HEK293 (cell line): ENCODE measurements at regions not wholly inside any gene's neighbourhood (a gene's known extent, or its start where the extent isn't known, plus 50 kb on each side); places are given as distances from the start of the nearest gene placed in this dataset.

Experiments
- CTCF ChIA-PET: fragments of 350-600 bp; formaldehyde crosslinking; extraction: SDS; loops from one replicate; lab custom pipeline; 2021; ENCODE audit warnings: antibody characterized with exemption; lab: Yijun Ruan, JAX
- POLR2A ChIA-PET: fragments of 300-600 bp; formaldehyde crosslinking; extraction: SDS; loops from one replicate; lab custom pipeline; 2020; ENCODE audit warnings: antibody characterized with exemption, inconsistent platforms; lab: Yijun Ruan, JAX
- H3K27ac ChIP-seq: fragments of 200-500 bp; sonication (Bioruptor generic); 2 replicates; pipeline ENCODE4 v1.5.1; 2014; ENCODE audit warnings: low read depth, low read length, control low read depth, inconsistent platforms; ENCODE audit errors: extremely low read depth
- H3K36me3 ChIP-seq, 2 experiments: fragments of 200-500 bp in 1 of 2; sonication (Bioruptor generic) in 1 of 2; 1 replicate in 1 of 2; 2 replicates in 1 of 2; pipeline ENCODE4 v1.5.1; 2014 to 2017; ENCODE audit warnings: inconsistent platforms in 2 of 2, low read length in 2 of 2; ENCODE audit not compliant: control insufficient read depth in 2 of 2, insufficient read depth in 1 of 2
- H3K4me1 ChIP-seq: fragments of 200-500 bp; sonication (Bioruptor generic); 2 replicates; pipeline ENCODE4 v1.5.1; 2014; ENCODE audit warnings: mild to moderate bottlenecking, low read length, inconsistent platforms; ENCODE audit not compliant: control insufficient read depth, insufficient read depth
- H3K4me3 ChIP-seq: 2 replicates; pipeline ENCODE4 v1.5.1; 2011; ENCODE audit warnings: low read depth, mild to moderate bottlenecking, control low read depth, low read length, moderate library complexity
- H3K9me3 ChIP-seq: fragments of 200-500 bp; sonication (Bioruptor generic); 2 replicates; pipeline ENCODE4 v1.5.1; 2014; ENCODE audit warnings: low read depth, low read length, inconsistent platforms; ENCODE audit not compliant: control insufficient read depth, insufficient read depth
- HOXD13 ChIP-seq: sonication (generic); formaldehyde crosslinking; IDR thresholded peaks from 2 replicates; pipeline ENCODE4 v1.8.0; 2022; ENCODE audit warnings: missing genetic modification reagents, borderline replicate concordance
- RBAK ChIP-seq: fragments of 450-650 bp; formaldehyde crosslinking; IDR thresholded peaks from 2 replicates; pipeline ENCODE4 v1.5.1; 2016; ENCODE audit warnings: missing biosample characterization, missing genetic modification characterization
- REST ChIP-seq: fragments of 450-650 bp; formaldehyde crosslinking; IDR thresholded peaks from 2 replicates; pipeline ENCODE4 v1.5.1; 2016; ENCODE audit warnings: missing biosample characterization, missing genetic modification characterization
- SALL2 ChIP-seq: fragments of 450-650 bp; formaldehyde crosslinking; IDR thresholded peaks from 2 replicates; pipeline ENCODE4 v1.5.0; 2017; ENCODE audit warnings: missing biosample characterization, mild to moderate bottlenecking, missing genetic modification characterization, borderline replicate concordance
- WT1 ChIP-seq: fragments of 450-650 bp; formaldehyde crosslinking; IDR thresholded peaks from 2 replicates; pipeline ENCODE4 v1.5.1; 2016; ENCODE audit warnings: missing biosample characterization, missing genetic modification characterization
- ZBTB11 ChIP-seq: fragments of 450-650 bp; formaldehyde crosslinking; conservative IDR thresholded peaks from 2 replicates; pipeline ENCODE4 v1.5.1; 2016; ENCODE audit warnings: low read depth, missing biosample characterization, missing genetic modification characterization
- ZBTB49 ChIP-seq: fragments of 450-650 bp; formaldehyde crosslinking; IDR thresholded peaks from 2 replicates; pipeline ENCODE4 v1.5.1; 2016; ENCODE audit warnings: missing biosample characterization, missing genetic modification characterization, low read depth
- ZFP69B ChIP-seq: fragments of 450-650 bp; formaldehyde crosslinking; IDR thresholded peaks from 2 replicates; pipeline ENCODE4 v1.5.1; 2016; ENCODE audit warnings: missing biosample characterization, missing genetic modification characterization
- ZNF132 ChIP-seq: fragments of 450-650 bp; formaldehyde crosslinking; IDR thresholded peaks from 2 replicates; pipeline ENCODE4 v1.5.1; 2017; ENCODE audit warnings: missing biosample characterization, missing genetic modification characterization, borderline replicate concordance
- ZNF221 ChIP-seq: fragments of 450-650 bp; formaldehyde crosslinking; IDR thresholded peaks from 2 replicates; pipeline ENCODE4 v1.5.1; 2017; ENCODE audit warnings: missing biosample characterization, missing genetic modification characterization, borderline replicate concordance
- ZNF37A ChIP-seq: fragments of 450-650 bp; IDR thresholded peaks from 2 replicates; pipeline ENCODE4 v1.5.1; 2018; ENCODE audit warnings: missing biosample characterization, missing genetic modification characterization
- ZNF530 ChIP-seq: fragments of 450-650 bp; formaldehyde crosslinking; IDR thresholded peaks from 2 replicates; pipeline ENCODE4 v1.5.1; 2016; ENCODE audit warnings: low read depth, missing biosample characterization, missing genetic modification characterization
- ZNF558 ChIP-seq: fragments of 450-650 bp; formaldehyde crosslinking; IDR thresholded peaks from 2 replicates; pipeline ENCODE4 v1.5.1; 2016; ENCODE audit warnings: missing biosample characterization, missing genetic modification characterization
- ZNF561 ChIP-seq: fragments of 450-650 bp; IDR thresholded peaks from 2 replicates; pipeline ENCODE4 v1.5.1; 2018; ENCODE audit warnings: missing biosample characterization, missing genetic modification characterization, borderline replicate concordance
- ZNF629 ChIP-seq: fragments of 450-650 bp; formaldehyde crosslinking; IDR thresholded peaks from 2 replicates; pipeline ENCODE4 v1.5.1; 2017; ENCODE audit warnings: missing biosample characterization, missing genetic modification characterization
- ZNF776 ChIP-seq: fragments of 450-650 bp; formaldehyde crosslinking; IDR thresholded peaks from 2 replicates; pipeline ENCODE4 v1.5.0; 2017; ENCODE audit warnings: missing biosample characterization, missing genetic modification characterization, borderline replicate concordance
- ZNF785 ChIP-seq: fragments of 450-650 bp; formaldehyde crosslinking; IDR thresholded peaks from 2 replicates; pipeline ENCODE4 v1.5.1; 2016; ENCODE audit warnings: missing biosample characterization, missing genetic modification characterization
- ZSCAN23 ChIP-seq: fragments of 450-650 bp; formaldehyde crosslinking; IDR thresholded peaks from 2 replicates; pipeline ENCODE4 v1.5.1; 2016; ENCODE audit warnings: missing biosample characterization, missing genetic modification characterization

GRCh38 chrX:129007631-129008030, 515.7 kb downstream of the SMARCA1 start:
- CTCF ChIA-PET: no interaction called here
- POLR2A ChIA-PET: no interaction called here
- no peaks in the 10 kb centered on the region for H3K9me3 ChIP-seq
- H3K27ac ChIP-seq: no peak overlapping the region
- H3K4me1 ChIP-seq: no peaks in the 10 kb centered on the region
- no peaks in the 10 kb centered on the region for H3K36me3 ChIP-seq
- TF ChIP-seq RBAK (tag by site-specific recombination) (no peak), WT1 (tag by site-specific recombination) (no peak), ZNF37A (tag by site-specific recombination) (no peak), ZSCAN23 (no peak), ZBTB49 (tag by site-specific recombination) (no peak), REST (tag by site-specific recombination) (no peak), ZNF561 (tag by site-specific recombination) (no peak), ZFP69B (no peak), ZNF132 (tag by site-specific recombination) (no peak)
- no peak overlapping the region for H3K4me3 ChIP-seq

- no peak for TF ChIP-seq SALL2 (tag by site-specific recombination)
- no peak for TF ChIP-seq ZNF221 (tag by site-specific recombination)
- no peak for TF ChIP-seq HOXD13 (CRISPR knock-in tag)
- no peak for TF ChIP-seq ZNF530
- TF ChIP-seq ZNF558 (tag by site-specific recombination): no peak
- TF ChIP-seq ZNF776 (tag by site-specific recombination): no peak
- TF ChIP-seq ZBTB11: no peak
- TF ChIP-seq ZNF629 (tag by site-specific recombination): no peak
- no peak for TF ChIP-seq ZNF785 (tag by site-specific recombination)
- TF ChIP-seq ZFP69B: no peak
- H3K4me3 ChIP-seq: no peak overlapping the region
- CTCF ChIA-PET: no interaction called here
- no peaks in the 10 kb centered on the region for H3K9me3 ChIP-seq
- no peaks in the 10 kb centered on the region for H3K36me3 ChIP-seq
- POLR2A ChIA-PET: no interaction called here
- H3K27ac ChIP-seq: no peak overlapping the region
- no peaks in the 10 kb centered on the region for H3K4me1 ChIP-seq
These were observed 516.8 kb downstream of the SMARCA1 start for GRCh38 chrX:129006491-129006890.
